Esophagus squamous epithelium (tissue), 5 donors: ENCODE measurements at regions not wholly inside any gene's neighbourhood (a gene's known extent, or its start where the extent isn't known, plus 50 kb on each side); places are given as distances from the start of the nearest gene placed in this dataset.

Experiments used
- DNase-seq: peaks from one replicate; lab custom pipeline; 2025; lab: John Stamatoyannopoulos, UW
- H3K27ac ChIP-seq, 4 donors: fragments of 200-600 bp; sonication (generic); one replicate each; pipeline ENCODE4 v1.5.1; 2016 to 2019; ENCODE audit warnings: mild to moderate bottlenecking in 1 of 4
- H3K27me3 ChIP-seq, 4 donors: fragments of 200-600 bp; sonication (generic); 1 replicate in 3 of 4; 2 replicates in 1 of 4; pipeline versions ENCODE4 v1.5.1 to v1.6.0; 2017 to 2021; ENCODE audit warnings: antibody characterized with exemption in 1 of 4
- H3K36me3 ChIP-seq, 3 donors: fragments of 200-600 bp; sonication (generic); one replicate each; pipeline ENCODE4 v1.5.1; 2016 to 2019
- H3K4me1 ChIP-seq, 3 donors: fragments of 200-600 bp; sonication (generic); one replicate each; pipeline ENCODE4 v1.5.1; 2017 to 2019
- H3K4me3 ChIP-seq, 4 donors: fragments of 200-600 bp; sonication (generic); 1 replicate in 3 of 4; 2 replicates in 1 of 4; pipeline ENCODE4 v1.5.1; 2016 to 2019; ENCODE audit warnings: mild to moderate bottlenecking in 2 of 4, moderate library complexity in 1 of 4
- H3K9me3 ChIP-seq, 3 donors: fragments of 200-600 bp; sonication (generic); one replicate each; pipeline ENCODE4 v1.5.1; 2016 to 2019
- CTCF ChIP-seq, 6 experiments: fragments of 450-650 bp in 4 of 6; fragments of 200-600 bp in 2 of 6; sonication (generic) in 2 of 6; IDR thresholded peaks; one replicate each; pipeline ENCODE4 v1.5.1; 2016 to 2019; ENCODE audit warnings: antibody characterized with exemption in 6 of 6, mild to moderate bottlenecking in 4 of 6, moderate library complexity in 4 of 6
- POLR2A ChIP-seq, 4 donors: fragments of 450-650 bp; IDR thresholded peaks; one replicate each; pipeline ENCODE4 v1.6.1; 2017; ENCODE audit warnings: antibody characterized with exemption in 4 of 4, mild to moderate bottlenecking in 4 of 4, moderate library complexity in 3 of 4
- WGBS, 2 donors: methylation state at CpG; one replicate each; pipeline ENCODE4 v1.1.5; 2018; 5-methylcytosine and 5-hydroxymethylcytosine counted together
- intact Hi-C: fragments of 100-400 bp; cut with DNase I; formaldehyde crosslinking; loops from one replicate; pipeline ENCODE4 v1.15.0; 2022
- donor health status: DM: yes; HTN: yes; CAD: no.

- Histone ChIP-seq H3K4me3 (no peak overlapping the region), H3K27me3 (no peaks in the 10 kb centered on the region), H3K36me3 (no peaks in the 10 kb centered on the region), H3K4me1 (peaks cover 0 to 10% (median 8%) of the 10 kb centered on the region in 3 donors), H3K9me3 (no peaks in the 10 kb centered on the region), H3K27ac (no peak overlapping the region)
- 97 to 100% methylated on average over 3 of the region's 3 CpGs for whole genome bisulfite sequencing, 2 donors
- TF ChIP-seq CTCF (IDR thresholded peaks at IDR 0.05) (no peak), POLR2A (IDR thresholded peaks at IDR 0.05) (no peak)
- intact Hi-C loops = no loop called here
- DNase-seq = no peak
Observed at GRCh38 chr5:123751670-123752069, 239.7 kb downstream of the CSNK1G3 start.

- Histone ChIP-seq H3K27ac (no peak overlapping the region), H3K27me3 (no peaks in the 10 kb centered on the region), H3K4me1 (peaks cover 0 to 8% (median 5%) of the 10 kb centered on the region in 3 donors), H3K4me3 (no peak overlapping the region), H3K9me3 (no peaks in the 10 kb centered on the region), H3K36me3 (no peaks in the 10 kb centered on the region)
- DNase-seq = no peak
- intact Hi-C loops = no loop called here
- TF ChIP-seq CTCF (IDR thresholded peaks at IDR 0.05) (no peak), POLR2A (IDR thresholded peaks at IDR 0.05) (no peak)
- 68 to 72% methylated on average over 1 of the region's 1 CpG for WGBS, 2 donors
Observed at GRCh38 chr5:123748239-123748638, 236.3 kb downstream of the CSNK1G3 start.

- Histone ChIP-seq H3K9me3 (no peaks in the 10 kb centered on the region), H3K27ac (no peak overlapping the region), H3K36me3 (no peaks in the 10 kb centered on the region), H3K4me3 (no peak overlapping the region), H3K27me3 (no peaks in the 10 kb centered on the region), H3K4me1 (no peaks in the 10 kb centered on the region)
- WGBS, 2 donors = 40 to 64% methylated on average over 3 of the region's 3 CpGs
- no peak for DNase-seq
- TF ChIP-seq CTCF (IDR thresholded peaks at IDR 0.05) (no peak), POLR2A (IDR thresholded peaks at IDR 0.05) (no peak)
- intact Hi-C loops = no loop called here
Observed at GRCh38 chr5:123746683-123747360, 234.8 kb downstream of the CSNK1G3 start.

- Histone ChIP-seq H3K4me1 (no peaks in the 10 kb centered on the region), H3K27ac (no peak overlapping the region), H3K27me3 (no peaks in the 10 kb centered on the region), H3K36me3 (no peaks in the 10 kb centered on the region), H3K4me3 (no peak overlapping the region), H3K9me3 (no peaks in the 10 kb centered on the region)
- WGBS, 2 donors = 87 to 92% methylated on average over 1 of the region's 1 CpG
- TF ChIP-seq CTCF (IDR thresholded peaks at IDR 0.05) (no peak), POLR2A (IDR thresholded peaks at IDR 0.05) (no peak)
- DNase-seq = no peak
- intact Hi-C loops = no loop called here
Observed at GRCh38 chr5:123743990-123744583, 232.1 kb downstream of the CSNK1G3 start.

GRCh38 chr5:123735384-123735783 lies 223.4 kb downstream of the CSNK1G3 start:
- TF ChIP-seq CTCF (IDR thresholded peaks at IDR 0.05) (no peak), POLR2A (IDR thresholded peaks at IDR 0.05) (no peak)
- intact Hi-C loops = no loop called here
- WGBS, 2 donors = 19 to 29% methylated on average over 1 of the region's 1 CpG
- no peaks in the 10 kb centered on the region for H3K27me3 ChIP-seq
- H3K36me3 ChIP-seq = no peaks in the 10 kb centered on the region
- no peak overlapping the region for H3K27ac ChIP-seq
- H3K4me3 ChIP-seq = no peak overlapping the region
- no peak for DNase-seq
- no peaks in the 10 kb centered on the region for H3K4me1 ChIP-seq
- H3K9me3 ChIP-seq = peaks cover 0 to 21% (median 8%) of the 10 kb centered on the region in 3 donors
